Raji (cell line): ENCODE measurements at regions not wholly inside any gene's neighbourhood (a gene's known extent, or its start where the extent isn't known, plus 50 kb on each side); places are given as distances from the start of the nearest gene placed in this dataset.

Source experiments
- POLR2A ChIP-seq: IDR thresholded peaks from 2 replicates; pipeline ENCODE4 v1.6.1; 2011; ENCODE audit warnings: low read depth, low read length, control low read depth; ENCODE audit not compliant: insufficient read depth

GRCh38 chr2:59745085-59745484 is 808.4 kb downstream of the BCL11A start:
- no peak for TF ChIP-seq POLR2A

DNA sequence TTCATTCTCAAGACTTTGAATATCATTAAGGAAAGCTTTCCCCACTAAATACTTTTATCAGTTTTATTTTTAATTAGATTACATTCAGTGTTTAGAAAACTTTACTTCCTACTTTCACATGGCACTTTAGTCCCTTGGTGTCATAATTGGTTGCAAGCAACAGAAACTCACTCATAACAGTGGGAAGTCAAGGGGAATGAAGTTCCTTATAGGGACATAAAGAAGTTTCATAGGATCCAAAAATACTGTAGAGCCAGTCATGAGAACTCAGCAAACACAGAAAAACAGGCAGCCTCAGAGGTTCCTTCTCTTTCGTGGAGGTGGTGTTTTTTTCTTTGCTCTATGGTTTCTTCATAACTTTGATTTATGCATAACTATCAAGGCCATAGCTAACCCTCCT is 809.0 kb downstream of the BCL11A start:
- TF ChIP-seq POLR2A, result no peak

- no peak for TF ChIP-seq POLR2A
Observed at GRCh38 chr2:59741840-59742239, 811.6 kb downstream of the BCL11A start.

- TF ChIP-seq POLR2A, result no peak
Observed at GRCh38 chr2:59739166-59739565, 814.3 kb downstream of the BCL11A start.

- TF ChIP-seq POLR2A, result no peak
Observed at GRCh38 chr2:59737299-59737698, 816.2 kb downstream of the BCL11A start.

DNA sequence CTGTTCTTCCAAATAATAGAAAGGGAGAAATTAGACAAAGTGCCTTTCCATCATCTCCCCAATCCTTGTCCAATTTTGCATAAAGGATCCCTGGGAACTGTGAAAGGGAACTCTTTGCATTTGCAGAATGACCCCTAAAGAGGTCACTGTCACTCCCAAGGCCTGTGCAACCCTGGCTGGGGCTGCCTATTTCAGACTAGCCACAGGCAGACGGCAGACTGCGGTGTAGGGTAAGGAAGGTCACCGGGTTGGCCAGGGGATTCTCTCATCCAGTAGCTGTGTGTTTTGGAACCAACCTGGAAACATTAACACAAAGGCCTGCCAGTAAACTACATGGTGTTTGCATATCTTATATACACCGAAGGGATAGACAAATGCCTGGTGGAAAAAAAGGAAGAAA is 818.7 kb downstream of the BCL11A start:
- TF ChIP-seq POLR2A, result no peak

GRCh38 chr2:59733970-59734369 is 819.5 kb downstream of the BCL11A start:
- no peak for TF ChIP-seq POLR2A

DNA sequence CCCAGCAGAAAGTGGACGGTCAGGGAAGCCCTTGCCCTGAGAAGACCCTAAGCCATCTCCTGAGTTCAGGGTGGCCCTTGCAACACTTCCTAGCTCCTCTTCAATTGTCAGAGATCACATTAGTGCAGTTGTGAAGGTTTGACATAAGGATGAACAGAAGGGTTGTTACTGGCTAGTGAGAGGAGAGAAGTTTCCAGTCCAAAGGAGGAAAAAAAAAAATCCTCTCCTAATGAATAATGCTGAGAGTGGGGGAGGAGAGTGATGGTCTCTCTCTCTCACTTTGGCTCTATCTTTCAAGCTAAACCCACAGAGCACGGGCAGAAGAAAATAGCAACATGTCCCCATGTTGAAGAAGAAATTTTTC is 819.9 kb downstream of the BCL11A start:
- no peak for TF ChIP-seq POLR2A

DNA sequence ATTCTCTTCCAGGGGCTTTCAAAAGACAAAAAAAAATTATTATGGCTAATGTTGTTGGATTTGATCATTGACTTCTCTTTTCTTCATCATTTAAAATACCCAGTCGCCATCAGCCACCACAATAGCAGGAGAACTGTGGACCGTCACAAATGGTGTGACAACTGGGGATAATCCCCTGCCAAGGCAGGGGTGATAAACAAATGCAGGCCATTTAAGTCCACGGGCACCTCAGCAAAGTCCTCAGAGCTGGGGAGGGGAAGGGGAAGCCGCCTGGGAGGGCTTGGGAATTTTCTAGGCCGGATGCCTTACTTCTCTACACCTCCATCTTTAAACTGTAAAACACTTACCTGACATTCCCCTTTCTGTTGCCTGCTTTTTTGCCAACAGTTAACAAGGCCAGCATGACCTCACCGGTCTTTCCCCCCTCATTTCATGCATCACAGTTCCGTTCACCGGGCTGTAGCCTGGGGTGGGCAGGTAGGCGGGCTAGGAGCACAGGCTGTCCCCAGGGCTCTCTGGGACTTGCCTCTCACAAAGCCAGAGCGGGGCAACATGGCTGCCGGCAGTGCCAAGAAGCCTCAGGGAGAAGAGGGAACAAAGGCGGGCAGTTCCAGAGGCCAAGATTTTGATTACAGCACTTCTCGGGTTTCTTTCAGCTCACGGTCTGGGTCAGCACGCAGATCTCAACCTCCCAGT is 820.4 kb downstream of the BCL11A start:
- no peak for TF ChIP-seq POLR2A

- no peak for TF ChIP-seq POLR2A
Observed at GRCh38 chr2:59727121-59727590, 826.3 kb downstream of the BCL11A start.

GRCh38 chr2:59726228-59727120 is 827.0 kb downstream of the BCL11A start:
- TF ChIP-seq POLR2A, result no peak

DNA sequence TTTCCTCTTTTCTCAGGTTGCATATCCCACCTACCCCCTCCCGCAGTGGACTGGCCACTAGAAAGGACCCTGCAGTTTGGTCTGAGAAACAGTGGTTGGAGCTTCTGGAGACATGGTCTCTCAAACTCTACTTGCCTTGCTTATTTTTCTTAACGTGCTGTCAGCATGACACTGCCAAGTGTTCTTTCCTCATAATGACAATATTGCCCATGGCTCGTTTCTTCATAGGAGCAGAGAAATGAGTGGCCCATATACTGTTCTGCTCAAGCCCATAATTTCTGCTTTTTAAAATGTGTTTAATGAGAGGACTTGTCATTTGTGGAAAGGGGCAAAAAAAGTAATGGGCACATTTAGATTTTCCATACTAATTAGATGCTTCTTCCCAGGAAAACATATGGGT is 828.7 kb downstream of the BCL11A start:
- no peak for TF ChIP-seq POLR2A

DNA sequence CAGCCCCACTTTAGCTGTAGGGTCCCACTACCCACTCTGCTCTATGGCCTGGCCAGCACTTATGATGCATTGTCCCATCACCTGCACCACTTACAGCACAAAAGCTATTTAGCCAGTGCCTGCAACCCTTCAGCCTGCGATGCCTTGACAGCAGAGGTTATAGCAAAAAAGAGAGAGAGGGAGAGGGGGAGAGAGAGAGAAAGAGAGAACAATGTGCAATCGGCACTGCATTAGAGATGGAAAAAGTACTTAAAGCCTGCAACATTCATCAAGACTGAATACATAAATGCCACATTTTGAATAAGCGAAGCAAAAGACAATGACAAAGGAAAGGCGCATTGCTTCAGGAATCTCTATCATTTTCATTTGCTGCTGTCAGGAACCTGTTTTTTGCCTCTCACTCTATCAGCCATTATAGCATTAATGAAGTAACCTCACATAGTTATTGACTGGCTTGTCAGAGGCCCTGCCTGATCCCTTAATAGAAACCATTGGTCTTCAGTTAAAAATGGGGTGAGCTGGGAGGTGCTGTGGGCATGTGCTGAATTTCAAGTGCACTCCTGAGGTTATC is 833.1 kb downstream of the BCL11A start:
- TF ChIP-seq POLR2A, result no peak

DNA sequence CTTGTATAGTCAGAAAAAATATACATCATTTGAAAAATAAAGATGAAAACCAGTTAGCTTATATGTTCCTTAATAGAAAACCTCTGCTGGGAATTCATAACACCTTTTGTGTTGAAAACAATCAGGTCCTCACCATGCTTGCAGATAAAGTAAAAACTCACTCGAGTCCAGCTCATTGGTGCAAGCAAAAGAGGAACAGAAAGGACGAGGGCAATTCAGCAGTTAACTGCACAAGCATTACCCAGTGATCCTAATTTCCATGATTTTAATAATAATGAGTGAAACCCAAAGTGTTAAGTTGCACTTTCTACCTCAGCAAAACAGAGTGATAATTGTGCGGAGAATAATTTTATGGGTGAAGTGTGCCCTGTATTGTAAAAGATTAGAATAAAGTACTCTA is 839.9 kb downstream of the BCL11A start:
- no peak for TF ChIP-seq POLR2A

DNA sequence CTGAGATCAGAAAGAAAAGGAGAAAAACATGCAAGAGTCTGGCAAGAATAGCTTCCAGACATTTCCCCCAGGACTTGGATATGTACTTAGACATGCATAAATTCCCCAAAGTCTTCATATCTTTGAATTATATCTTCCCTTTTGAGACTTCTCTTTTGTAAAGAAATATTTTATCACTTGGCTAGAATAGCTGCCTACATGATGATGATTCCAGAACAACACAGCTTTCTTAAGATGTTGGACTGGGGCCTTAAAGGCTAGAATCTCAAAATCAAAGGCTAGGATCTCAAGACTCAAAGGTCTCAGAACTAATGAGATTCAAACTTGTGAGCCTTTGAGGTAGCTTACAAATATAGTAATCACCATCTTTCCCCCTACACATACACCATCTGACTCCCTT is 842.3 kb downstream of the BCL11A start:
- TF ChIP-seq POLR2A, result no peak

DNA sequence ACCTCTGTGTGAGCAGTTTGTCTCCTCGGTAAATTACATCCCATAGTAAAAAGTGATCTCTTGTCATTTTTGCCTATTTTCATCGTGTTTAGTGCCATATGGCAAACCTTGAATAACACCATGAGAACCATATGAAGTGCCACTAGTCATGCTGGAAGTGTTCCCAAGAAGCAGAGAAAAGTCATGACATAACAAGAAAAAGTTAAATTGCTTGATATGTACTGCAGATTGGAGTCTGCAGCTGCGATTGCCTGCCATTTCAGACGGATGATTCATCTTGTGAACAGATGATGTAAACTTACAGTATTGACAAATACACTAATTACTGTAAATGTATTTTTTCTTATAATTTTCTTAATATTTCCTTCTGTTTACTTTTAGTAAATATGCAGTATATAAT is 846.7 kb downstream of the BCL11A start:
- no peak for TF ChIP-seq POLR2A
